IMR-90 (cell line): ENCODE measurements at regions not wholly inside any gene's neighbourhood (a gene's known extent, or its start where the extent isn't known, plus 50 kb on each side); places are given as distances from the start of the nearest gene placed in this dataset.

ENCODE experiments used
- BHLHE40 ChIP-seq: fragments of 150-350 bp; IDR thresholded peaks from 2 replicates; pipeline ENCODE4 v1.6.1; 2016; ENCODE audit warnings: mild to moderate bottlenecking, low read depth, low read length
- CEBPB ChIP-seq: IDR thresholded peaks from 2 replicates; pipeline ENCODE4 v1.6.1; 2012; ENCODE audit warnings: low read depth, low read length, improper control_type of control experiment
- CHD1 ChIP-seq: IDR thresholded peaks from 2 replicates; pipeline ENCODE4 v1.6.1; 2012; ENCODE audit warnings: low read depth, low read length, improper control_type of control experiment
- CTCF ChIP-seq: conservative IDR thresholded peaks from 2 replicates; pipeline ENCODE4 v1.5.1; 2012; ENCODE audit warnings: mild to moderate bottlenecking, low read depth, low read length, improper control_type of control experiment
- ELK1 ChIP-seq: fragments of 150-350 bp; IDR thresholded peaks from 2 replicates; pipeline ENCODE4 v1.6.1; 2016; ENCODE audit warnings: low read depth, mild to moderate bottlenecking, low read length, moderate library complexity, borderline replicate concordance
- FOS ChIP-seq: fragments of 150-350 bp; IDR thresholded peaks from 2 replicates; pipeline ENCODE4 v1.6.1; 2016; ENCODE audit warnings: low read depth, low read length
- MAFK ChIP-seq: IDR thresholded peaks from 2 replicates; pipeline ENCODE4 v1.6.1; 2012; ENCODE audit warnings: low read depth, low read length, improper control_type of control experiment
- NFE2L2 ChIP-seq: fragments of 150-350 bp; IDR thresholded peaks from 2 replicates; pipeline ENCODE4 v1.6.1; 2016; ENCODE audit warnings: low read depth, mild to moderate bottlenecking, low read length
- POLR2A ChIP-seq: IDR thresholded peaks from 2 replicates; pipeline ENCODE4 v1.6.1; 2012; ENCODE audit warnings: mild to moderate bottlenecking, low read depth, low read length
- RCOR1 ChIP-seq: IDR thresholded peaks from 2 replicates; pipeline ENCODE4 v1.6.1; 2012; ENCODE audit warnings: mild to moderate bottlenecking, low read length, improper control_type of control experiment; ENCODE audit not compliant: insufficient replicate concordance
- RFX5 ChIP-seq: IDR thresholded peaks from 2 replicates; pipeline ENCODE4 v1.8.0; 2012; ENCODE audit warnings: low read depth, mild to moderate bottlenecking, low read length, moderate library complexity
- SMC3 ChIP-seq: fragments of 150-350 bp; IDR thresholded peaks from 2 replicates; pipeline ENCODE4 v1.6.1; 2016; ENCODE audit warnings: low read depth, mild to moderate bottlenecking, antibody characterized with exemption, low read length, moderate library complexity
- USF2 ChIP-seq: fragments of 150-350 bp; IDR thresholded peaks from 2 replicates; pipeline ENCODE4 v1.6.1; 2017; ENCODE audit warnings: mild to moderate bottlenecking, antibody characterized with exemption, low read length, low read depth

- TF ChIP-seq POLR2A (no peak), CTCF (no peak), RFX5 (no peak), CHD1 (no peak), CEBPB (no peak), BHLHE40 (no peak), RCOR1 (no peak), NFE2L2 (no peak), MAFK (peak; percentile 67), USF2 (no peak), SMC3 (no peak), FOS (no peak), ELK1 (no peak)
Observed at GRCh38 chr6:99768166-99768565, 161.5 kb downstream of the PRDM13 start.
